K562 (cell line): ENCODE measurements at regions not wholly inside any gene's neighbourhood (a gene's known extent, or its start where the extent isn't known, plus 50 kb on each side); places are given as distances from the start of the nearest gene placed in this dataset.

Experiments
- ASH1L ChIP-seq: fragments of 450-650 bp; IDR thresholded peaks from 2 replicates; pipeline ENCODE4 v1.6.1; 2018; ENCODE audit warnings: borderline replicate concordance, mild to moderate bottlenecking, low read depth; ENCODE audit not compliant: partially characterized antibody
- COPS2 ChIP-seq: fragments of 450-650 bp; conservative IDR thresholded peaks from 2 replicates; pipeline ENCODE4 v1.6.1; 2016; ENCODE audit warnings: mild to moderate bottlenecking, moderate library complexity
- CREB1 ChIP-seq, 2 experiments: sonication (generic) in 1 of 2; formaldehyde crosslinking in 1 of 2; IDR thresholded peaks; 2 replicates each; pipeline versions ENCODE4 v1.6.1 to v1.8.0; 2012 to 2022; ENCODE audit warnings: inconsistent platforms in 1 of 2, mild to moderate bottlenecking in 1 of 2, missing genetic modification reagents in 1 of 2, moderate library complexity in 1 of 2
- CTCFL ChIP-seq: IDR thresholded peaks from 2 replicates; pipeline ENCODE4 v1.6.1; 2011; ENCODE audit warnings: borderline replicate concordance, low read depth, mild to moderate bottlenecking, moderate library complexity, low read length; ENCODE audit not compliant: insufficient read depth, poor library complexity, severe bottlenecking
- EGR1 ChIP-seq: fragments of 450-650 bp; conservative IDR thresholded peaks from 2 replicates; pipeline ENCODE4 v1.6.1; 2017; ENCODE audit warnings: mild to moderate bottlenecking
- EHMT2 ChIP-seq: fragments of 450-650 bp; IDR thresholded peaks from 2 replicates; pipeline ENCODE4 v1.6.1; 2018; ENCODE audit warnings: antibody characterized with exemption
- GTF2F1 ChIP-seq: IDR thresholded peaks from 2 replicates; pipeline ENCODE4 v1.6.1; 2011; ENCODE audit warnings: low read depth, low read length, improper control_type of control experiment
- HNRNPLL ChIP-seq: fragments of 200-400 bp; formaldehyde crosslinking; IDR thresholded peaks from 2 replicates; pipeline ENCODE4 v1.6.1; 2017; ENCODE audit warnings: low read length, low read depth, mild to moderate bottlenecking; ENCODE audit not compliant: poor library complexity, severe bottlenecking
- NFIC ChIP-seq: fragments of 450-650 bp; IDR thresholded peaks from 2 replicates; pipeline ENCODE4 v1.6.1; 2017; ENCODE audit warnings: mild to moderate bottlenecking, inconsistent platforms
- NR4A1 ChIP-seq, 2 experiments: fragments of 250-450 bp in 1 of 2; fragments of 450-650 bp in 1 of 2; sonication (Bioruptor Pico) in 1 of 2; IDR thresholded peaks; 2 replicates each; pipeline versions ENCODE4 v1.4.0 to v1.6.1; 2016 to 2020; ENCODE audit warnings: mild to moderate bottlenecking in 2 of 2, missing compliant biosample characterization in 1 of 2, missing genetic modification characterization in 1 of 2, moderate library complexity in 1 of 2
- POLR3G ChIP-seq: IDR thresholded peaks from 2 replicates; pipeline ENCODE4 v1.6.1; 2011; ENCODE audit not compliant: insufficient read length, insufficient replicate concordance; ENCODE audit errors: extremely low read depth
- PRMT5 ChIP-seq: sonication (generic); formaldehyde crosslinking; IDR thresholded peaks from 2 replicates; pipeline ENCODE4 v1.5.0; 2020; ENCODE audit warnings: missing genetic modification reagents
- SRSF1 ChIP-seq: fragments of 200-400 bp; formaldehyde crosslinking; IDR thresholded peaks from 2 replicates; pipeline ENCODE4 v1.6.1; 2017; ENCODE audit warnings: mild to moderate bottlenecking, low read depth, low read length, moderate library complexity
- TAF15 ChIP-seq: fragments of 200-400 bp; formaldehyde crosslinking; IDR thresholded peaks from 2 replicates; pipeline ENCODE4 v1.6.1; 2017; ENCODE audit warnings: mild to moderate bottlenecking, low read depth, low read length, moderate library complexity
- TBP ChIP-seq: optimal IDR thresholded peaks from 2 replicates; pipeline ENCODE3; 2011; ENCODE audit warnings: low read depth, low read length, improper control_type of control experiment
- TEAD2 ChIP-seq: fragments of 450-650 bp; IDR thresholded peaks from 2 replicates; pipeline ENCODE4 v1.6.1; 2016; ENCODE audit warnings: missing genetic modification characterization, control low read depth, missing compliant biosample characterization
- WHSC1 ChIP-seq: IDR thresholded peaks from one replicate; pipeline ENCODE4 v1.6.1; 2012; ENCODE audit warnings: low read length, control low read depth, inconsistent platforms
- ZNF140 ChIP-seq: fragments of 250-450 bp; sonication (Bioruptor Pico); IDR thresholded peaks from 2 replicates; pipeline ENCODE4 v1.8.0; 2021; ENCODE audit warnings: moderate library complexity, mild to moderate bottlenecking, inconsistent platforms
- ZNF586 ChIP-seq: fragments of 450-650 bp; formaldehyde crosslinking; conservative IDR thresholded peaks from 2 replicates; pipeline ENCODE4 v1.4.0; 2020; ENCODE audit warnings: mild to moderate bottlenecking, moderate library complexity
- ZSCAN29 ChIP-seq: fragments of 450-650 bp; IDR thresholded peaks from 2 replicates; pipeline ENCODE4 v1.6.1; 2017
- ZZZ3 ChIP-seq: fragments of 450-650 bp; IDR thresholded peaks from 2 replicates; pipeline ENCODE4 v1.6.1; 2016; ENCODE audit warnings: antibody characterized with exemption, mild to moderate bottlenecking, moderate library complexity
- TF ChIP-seq, protein P1 (sequence below): IDR thresholded peaks from 2 replicates; pipeline ENCODE4 v1.6.1; 2016; ENCODE audit warnings: missing genetic modification characterization, missing compliant biosample characterization
- TF ChIP-seq, protein P2 (sequence below): fragments of 450-650 bp; IDR thresholded peaks from 2 replicates; pipeline ENCODE4 v1.6.1; 2016
- TF ChIP-seq, protein P3 (sequence below): fragments of 450-650 bp; formaldehyde crosslinking; IDR thresholded peaks from 2 replicates; pipeline ENCODE4 v1.4.0; 2020; ENCODE audit warnings: mild to moderate bottlenecking, moderate library complexity

DNA sequence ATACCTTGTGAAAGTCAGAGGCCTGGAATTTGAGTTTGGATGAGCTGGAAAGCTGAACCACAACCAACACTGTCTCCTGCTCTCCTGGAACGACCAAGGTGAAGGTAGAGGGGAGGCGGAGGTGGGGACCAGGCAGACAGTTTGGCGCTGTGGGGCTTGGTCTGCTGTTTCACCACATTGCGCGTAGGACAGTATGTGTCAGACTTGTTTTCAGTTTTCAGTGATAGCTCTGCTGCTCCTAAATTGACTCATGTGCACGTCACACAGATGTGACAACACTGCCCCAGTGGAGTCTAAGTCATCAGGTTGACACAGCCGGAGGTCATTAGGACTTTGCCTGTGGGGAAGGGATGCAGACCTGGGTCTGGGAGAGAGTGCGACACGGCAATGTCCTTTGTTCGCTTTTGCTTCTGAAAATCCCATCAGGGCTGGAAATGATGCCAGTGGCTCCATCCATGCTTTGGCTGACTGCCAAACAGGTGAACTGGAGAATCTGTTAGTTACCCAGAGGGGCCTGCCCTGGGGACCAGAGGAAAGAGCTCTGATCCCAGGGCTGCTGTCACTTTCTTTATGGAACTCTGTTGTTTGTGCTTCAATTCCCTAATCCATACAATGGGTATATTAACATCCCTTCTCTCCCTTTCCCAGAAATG lies 255.5 kb downstream of the CDC5L start (continued):
- TF ChIP-seq NR4A1 (CRISPR knock-in tag; IDR thresholded peaks at IDR 0.05) (no peak), NR4A1 (tag; IDR thresholded peaks at IDR 0.05) (no peak), HNRNPLL (no peak), ZNF586 (no peak), TAF15 (no peak), TBP (no peak), POLR3G (no peak), ZZZ3 (no peak), WHSC1 (no peak), EGR1 (no peak), GTF2F1 (no peak), CTCFL (no peak), COPS2 (no peak), CREB1 (IDR thresholded peaks at IDR 0.05) (peak; percentile 73), CREB1 (CRISPR knock-in tag; IDR thresholded peaks at IDR 0.05) (peak; percentile 50; the same call in 1 of the 2 replicates), ZNF140 (CRISPR knock-in tag) (no peak), NFIC (peak; percentile 65), PRMT5 (CRISPR knock-in tag) (no peak), ASH1L (no peak), EHMT2 (no peak), SRSF1 (no peak), TEAD2 (tag) (no peak), ZSCAN29 (no peak)
- TF ChIP-seq, protein P1, sequence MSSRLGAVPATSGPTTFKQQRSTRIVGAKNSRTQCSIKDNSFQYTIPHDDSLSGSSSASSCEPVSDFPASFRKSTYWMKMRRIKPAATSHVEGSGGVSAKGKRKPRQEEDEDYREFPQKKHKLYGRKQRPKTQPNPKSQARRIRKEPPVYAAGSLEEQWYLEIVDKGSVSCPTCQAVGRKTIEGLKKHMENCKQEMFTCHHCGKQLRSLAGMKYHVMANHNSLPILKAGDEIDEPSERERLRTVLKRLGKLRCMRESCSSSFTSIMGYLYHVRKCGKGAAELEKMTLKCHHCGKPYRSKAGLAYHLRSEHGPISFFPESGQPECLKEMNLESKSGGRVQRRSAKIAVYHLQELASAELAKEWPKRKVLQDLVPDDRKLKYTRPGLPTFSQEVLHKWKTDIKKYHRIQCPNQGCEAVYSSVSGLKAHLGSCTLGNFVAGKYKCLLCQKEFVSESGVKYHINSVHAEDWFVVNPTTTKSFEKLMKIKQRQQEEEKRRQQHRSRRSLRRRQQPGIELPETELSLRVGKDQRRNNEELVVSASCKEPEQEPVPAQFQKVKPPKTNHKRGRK: no peak
- TF ChIP-seq, protein P2, sequence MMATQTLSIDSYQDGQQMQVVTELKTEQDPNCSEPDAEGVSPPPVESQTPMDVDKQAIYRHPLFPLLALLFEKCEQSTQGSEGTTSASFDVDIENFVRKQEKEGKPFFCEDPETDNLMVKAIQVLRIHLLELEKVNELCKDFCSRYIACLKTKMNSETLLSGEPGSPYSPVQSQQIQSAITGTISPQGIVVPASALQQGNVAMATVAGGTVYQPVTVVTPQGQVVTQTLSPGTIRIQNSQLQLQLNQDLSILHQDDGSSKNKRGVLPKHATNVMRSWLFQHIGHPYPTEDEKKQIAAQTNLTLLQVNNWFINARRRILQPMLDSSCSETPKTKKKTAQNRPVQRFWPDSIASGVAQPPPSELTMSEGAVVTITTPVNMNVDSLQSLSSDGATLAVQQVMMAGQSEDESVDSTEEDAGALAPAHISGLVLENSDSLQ: 0 out of 2 replicates have a peak, but pooled peaks have one; percentile 31
- TF ChIP-seq, protein P3, sequence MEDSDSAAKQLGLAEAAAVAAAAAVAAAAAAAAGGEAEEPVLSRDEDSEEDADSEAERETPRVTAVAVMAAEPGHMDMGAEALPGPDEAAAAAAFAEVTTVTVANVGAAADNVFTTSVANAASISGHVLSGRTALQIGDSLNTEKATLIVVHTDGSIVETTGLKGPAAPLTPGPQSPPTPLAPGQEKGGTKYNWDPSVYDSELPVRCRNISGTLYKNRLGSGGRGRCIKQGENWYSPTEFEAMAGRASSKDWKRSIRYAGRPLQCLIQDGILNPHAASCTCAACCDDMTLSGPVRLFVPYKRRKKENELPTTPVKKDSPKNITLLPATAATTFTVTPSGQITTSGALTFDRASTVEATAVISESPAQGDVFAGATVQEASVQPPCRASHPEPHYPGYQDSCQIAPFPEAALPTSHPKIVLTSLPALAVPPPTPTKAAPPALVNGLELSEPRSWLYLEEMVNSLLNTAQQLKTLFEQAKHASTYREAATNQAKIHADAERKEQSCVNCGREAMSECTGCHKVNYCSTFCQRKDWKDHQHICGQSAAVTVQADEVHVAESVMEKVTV (CRISPR knock-in tag): no peak
